HG02610 (cell line): ENCODE measurements at regions not wholly inside any gene's neighbourhood (a gene's known extent, or its start where the extent isn't known, plus 50 kb on each side); places are given as distances from the start of the nearest gene placed in this dataset.

Source experiments
- ATAC-seq: cut with Tn5 transposase; IDR thresholded peaks from one replicate; pipeline ENCODE4 v1.9.1; 2021; ENCODE audit warnings: mild to moderate bottlenecking, moderate library complexity; ENCODE audit not compliant: unreplicated experiment

- ATAC-seq, result no peak
Measured at GRCh38 chr14:43243168-43243567, 1263.9 kb downstream of the FSCB start.

- no peak for ATAC-seq
Measured at GRCh38 chr14:43232261-43232660, 1274.8 kb downstream of the FSCB start.

- ATAC-seq, result no peak
Measured at GRCh38 chr14:43215524-43215923, 1291.6 kb downstream of the FSCB start.

- ATAC-seq, result no peak
Measured at GRCh38 chr14:43207189-43207588, 1299.9 kb downstream of the FSCB start.

GRCh38 chr14:43204816-43205215 is 1302.3 kb downstream of the FSCB start:
- no peak for ATAC-seq

- no peak for ATAC-seq
Measured at GRCh38 chr14:43200519-43200918, 1306.6 kb downstream of the FSCB start.

- ATAC-seq, result no peak
Measured at GRCh38 chr14:43198465-43198864, 1308.6 kb downstream of the FSCB start.

GRCh38 chr14:43184540-43184939 is 1322.5 kb downstream of the FSCB start:
- ATAC-seq, result no peak

- ATAC-seq, result no peak
Measured at GRCh38 chr14:43183916-43184315, 1323.2 kb downstream of the FSCB start.

- ATAC-seq, result no peak
Measured at GRCh38 chr14:43175896-43176295, 1331.2 kb downstream of the FSCB start.

- no peak for ATAC-seq
Measured at GRCh38 chr14:43172899-43173548, 1334.1 kb downstream of the FSCB start.

GRCh38 chr14:43169722-43170121 is 1337.4 kb downstream of the FSCB start:
- no peak for ATAC-seq

- no peak for ATAC-seq
Measured at GRCh38 chr14:43168371-43168925, 1338.6 kb downstream of the FSCB start.

GRCh38 chr14:43166163-43166562 is 1340.9 kb downstream of the FSCB start:
- ATAC-seq, result no peak

- no peak for ATAC-seq
Measured at GRCh38 chr14:43165651-43166050, 1341.4 kb downstream of the FSCB start.

- no peak for ATAC-seq
Measured at GRCh38 chr14:43161477-43161876, 1345.6 kb downstream of the FSCB start.

- ATAC-seq, result no peak
Measured at GRCh38 chr14:43157661-43158060, 1349.4 kb downstream of the FSCB start.

GRCh38 chr14:43155924-43156323 is 1351.2 kb downstream of the FSCB start:
- no peak for ATAC-seq

GRCh38 chr14:43155258-43155657 is 1351.8 kb downstream of the FSCB start:
- ATAC-seq, result no peak

- no peak for ATAC-seq
Measured at GRCh38 chr14:43147485-43147884, 1359.6 kb downstream of the FSCB start.

- ATAC-seq, result no peak
Measured at GRCh38 chr14:43145361-43145760, 1361.7 kb downstream of the FSCB start.

- no peak for ATAC-seq
Measured at GRCh38 chr14:43143106-43143505, 1364.0 kb downstream of the FSCB start.

- no peak for ATAC-seq
Measured at GRCh38 chr14:43141636-43142191, 1365.4 kb downstream of the FSCB start.
